ENCODE measurements at regions not wholly inside any gene's neighbourhood (a gene's known extent, or its start where the extent isn't known, plus 50 kb on each side); places are given as distances from the start of the nearest gene placed in this dataset.

- TF ChIP-seq CTCF (IDR thresholded peaks at IDR 0.05; ENCODE audit: low read depth, low read length): no peak
- Histone ChIP-seq H3K4me3 (ENCODE audit: low read depth, low read length) (no peak overlapping the region), H3K27me3 (no peaks in the 10 kb centered on the region; the same call in 1 of the 2 replicates), H3K4me1 (no peaks in the 10 kb centered on the region), H3K36me3 (no peaks in the 10 kb centered on the region), H3K9me3 (no peaks in the 10 kb centered on the region)
- no peak for DNase-seq
These were observed 299.0 kb upstream of the DDHD1 start for GRCh38 chr14:53452005-53452673.

GRCh38 chr14:53450871-53451270 is 297.7 kb upstream of the DDHD1 start:
- Histone ChIP-seq H3K27me3 (no peaks in the 10 kb centered on the region), H3K36me3 (no peaks in the 10 kb centered on the region), H3K9me3 (no peaks in the 10 kb centered on the region), H3K4me3 (ENCODE audit: low read depth, low read length) (no peak overlapping the region), H3K4me1 (no peaks in the 10 kb centered on the region)
- DNase-seq: no peak
- TF ChIP-seq CTCF (IDR thresholded peaks at IDR 0.05; ENCODE audit: low read depth, low read length): no peak

- no peak for TF ChIP-seq CTCF (IDR thresholded peaks at IDR 0.05; ENCODE audit: low read depth, low read length)
- no peaks in the 10 kb centered on the region for H3K9me3 ChIP-seq
- H3K4me1 ChIP-seq: no peaks in the 10 kb centered on the region
- H3K27me3 ChIP-seq: no peaks in the 10 kb centered on the region; the same call in 1 of the 2 replicates
- DNase-seq: no peak
- no peak overlapping the region for H3K4me3 ChIP-seq (ENCODE audit: low read depth, low read length)
- no peaks in the 10 kb centered on the region for H3K36me3 ChIP-seq
These were observed 295.6 kb upstream of the DDHD1 start for GRCh38 chr14:53448682-53449081.

GRCh38 chr14:53444677-53445312 is 291.7 kb upstream of the DDHD1 start:
- no peak overlapping the region for H3K4me3 ChIP-seq (ENCODE audit: low read depth, low read length)
- no peaks in the 10 kb centered on the region for H3K9me3 ChIP-seq
- no peaks in the 10 kb centered on the region; the same call in 1 of the 2 replicates for H3K27me3 ChIP-seq
- H3K36me3 ChIP-seq: no peaks in the 10 kb centered on the region
- no peak for DNase-seq
- TF ChIP-seq CTCF (IDR thresholded peaks at IDR 0.05; ENCODE audit: low read depth, low read length): no peak
- H3K4me1 ChIP-seq: no peaks in the 10 kb centered on the region

GRCh38 chr14:53441789-53442188 is 288.7 kb upstream of the DDHD1 start:
- Histone ChIP-seq H3K36me3 (no peaks in the 10 kb centered on the region), H3K27me3 (no peaks in the 10 kb centered on the region; the same call in 1 of the 2 replicates), H3K4me3 (ENCODE audit: low read depth, low read length) (no peak overlapping the region), H3K4me1 (no peaks in the 10 kb centered on the region), H3K9me3 (no peaks in the 10 kb centered on the region)
- TF ChIP-seq CTCF (IDR thresholded peaks at IDR 0.05; ENCODE audit: low read depth, low read length): no peak
- DNase-seq: no peak

- no peak overlapping the region for H3K4me3 ChIP-seq (ENCODE audit: low read depth, low read length)
- H3K36me3 ChIP-seq: no peaks in the 10 kb centered on the region
- no peak for TF ChIP-seq CTCF (IDR thresholded peaks at IDR 0.05; ENCODE audit: low read depth, low read length)
- H3K27me3 ChIP-seq: peaks cover 17% of the 10 kb centered on the region
- H3K9me3 ChIP-seq: no peaks in the 10 kb centered on the region
- H3K4me1 ChIP-seq: no peaks in the 10 kb centered on the region
- no peak for DNase-seq
These were observed 284.7 kb upstream of the DDHD1 start for GRCh38 chr14:53437858-53438257.

Measured in BE2C (cell line).